HG02642 (cell line): ENCODE measurements at regions not wholly inside any gene's neighbourhood (a gene's known extent, or its start where the extent isn't known, plus 50 kb on each side); places are given as distances from the start of the nearest gene placed in this dataset.

Experiments used
- ATAC-seq: cut with Tn5 transposase; IDR thresholded peaks from one replicate; pipeline ENCODE4 v1.9.1; 2021; ENCODE audit warnings: mild to moderate bottlenecking; ENCODE audit not compliant: unreplicated experiment, poor library complexity

DNA sequence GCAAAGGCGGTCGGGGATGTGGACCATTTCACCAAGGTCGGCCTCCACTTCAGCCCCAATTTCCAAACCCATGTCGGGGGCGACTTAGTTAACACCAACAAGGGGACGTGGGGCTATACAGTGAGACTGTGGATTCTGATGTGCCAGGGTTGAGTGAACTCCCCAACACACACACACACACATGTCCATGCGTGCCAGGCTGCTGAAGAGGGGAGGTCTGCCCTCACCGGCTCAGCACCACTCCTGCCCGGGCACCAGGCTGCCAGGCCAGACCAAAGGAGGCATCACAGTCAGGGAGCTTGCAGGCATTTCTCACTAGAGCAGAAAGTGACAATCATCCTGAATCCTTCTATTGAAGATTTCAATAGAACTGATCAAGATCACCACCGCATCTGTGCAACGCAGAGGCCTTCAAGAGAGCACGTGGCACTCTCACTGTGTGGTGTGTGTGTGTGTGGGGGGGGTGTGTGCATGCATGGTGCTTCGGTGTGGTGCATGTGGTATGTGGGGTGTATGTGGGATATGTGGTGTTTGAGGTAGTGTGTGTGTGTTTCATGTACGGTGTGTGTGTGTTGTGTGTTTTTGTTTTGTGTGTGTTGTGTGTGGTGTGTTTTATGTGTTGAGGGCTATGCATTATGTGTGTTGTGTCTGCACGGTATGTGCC is 403.5 kb upstream of the RNF32 start:
- no peak for ATAC-seq

DNA sequence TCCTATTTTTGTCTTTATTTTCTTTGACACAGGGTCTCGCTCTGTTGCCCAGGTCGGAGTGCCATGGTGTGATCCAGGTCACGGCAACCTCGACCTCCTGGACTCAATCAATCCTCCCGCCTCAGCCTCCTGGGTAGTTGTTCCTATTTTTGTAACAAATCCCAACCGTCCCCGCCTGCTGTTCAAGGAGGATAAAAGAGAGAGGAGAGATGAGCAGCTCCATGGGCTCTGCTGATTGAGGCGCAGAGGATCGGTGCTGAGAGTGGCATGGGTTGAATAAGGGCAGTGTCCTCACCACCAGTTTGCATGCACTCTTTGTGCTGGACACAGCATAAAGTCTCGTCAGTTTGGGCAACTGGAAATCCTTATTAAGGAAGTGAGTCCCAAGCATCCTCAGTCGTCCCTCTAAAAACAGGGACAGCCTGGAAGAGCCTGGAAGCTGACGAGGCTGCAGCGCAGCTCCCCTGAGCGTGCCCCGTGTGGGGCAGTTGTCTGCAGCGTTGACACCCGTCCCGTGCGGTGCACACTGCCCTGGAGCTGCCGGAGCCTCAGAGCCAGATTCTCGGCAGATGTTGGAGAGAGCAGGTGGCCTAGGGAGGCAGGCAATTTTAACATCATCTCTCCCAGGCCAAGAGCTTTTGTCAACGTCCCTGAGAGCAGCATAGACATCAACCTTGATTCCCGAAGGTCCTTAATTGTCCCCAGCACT is 404.2 kb upstream of the RNF32 start:
- no peak for ATAC-seq

DNA sequence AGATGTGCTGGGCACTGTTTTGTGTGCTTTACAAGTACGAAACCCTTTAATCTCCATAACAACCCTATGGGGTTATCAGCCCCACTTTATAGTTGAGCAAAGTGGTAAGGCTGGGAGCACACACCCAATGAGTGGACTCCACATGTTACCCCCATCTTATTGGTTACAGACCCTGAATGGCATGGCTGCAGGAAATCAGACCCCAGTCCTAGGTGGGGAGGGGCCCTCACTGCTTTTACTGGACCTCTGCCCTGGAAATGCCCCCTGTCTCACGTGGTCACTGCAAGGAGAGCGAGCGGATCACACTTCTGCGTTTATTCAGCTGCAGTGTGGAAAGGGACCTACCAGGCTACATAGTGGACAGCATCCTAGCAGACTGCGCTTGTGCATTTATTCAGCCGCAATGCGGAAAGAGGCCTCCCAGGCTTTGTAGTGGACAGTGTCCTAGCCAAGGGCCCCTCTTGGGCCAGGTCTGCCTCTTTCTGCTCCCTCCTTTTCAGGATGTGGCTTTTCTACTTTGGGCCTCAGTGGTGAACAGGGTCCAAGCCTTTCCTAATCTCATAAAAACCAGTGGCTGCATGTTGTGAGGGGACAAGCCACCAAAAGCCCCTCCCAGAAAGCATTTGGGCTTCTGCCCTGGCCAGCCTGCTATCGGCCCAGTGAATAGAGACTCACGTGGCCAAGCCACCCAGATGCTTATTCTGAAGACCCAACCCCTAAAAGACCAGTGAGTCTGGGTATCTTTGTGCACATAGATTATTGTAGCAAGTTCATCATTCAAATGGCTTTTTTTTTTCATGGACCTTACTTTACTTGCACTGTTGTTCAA is 405.7 kb upstream of the RNF32 start:
- ATAC-seq: no peak

DNA sequence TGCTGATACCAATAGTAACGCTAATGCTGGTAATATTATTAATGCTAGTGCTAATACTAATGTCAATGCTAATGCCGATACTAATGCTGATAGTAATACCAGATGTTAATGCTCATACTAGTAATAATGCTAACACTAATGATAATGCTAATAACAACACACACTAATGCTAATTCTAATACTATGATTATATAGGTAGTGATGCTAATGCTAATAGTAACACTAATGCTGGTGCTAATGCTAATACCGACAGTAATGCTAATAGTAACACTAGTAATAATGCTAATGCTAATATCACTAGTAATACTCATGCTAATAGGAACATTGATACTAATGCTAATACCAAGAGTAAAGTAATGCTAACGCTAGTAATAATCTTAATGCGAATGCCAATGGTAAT is 406.4 kb upstream of the RNF32 start:
- no peak for ATAC-seq

DNA sequence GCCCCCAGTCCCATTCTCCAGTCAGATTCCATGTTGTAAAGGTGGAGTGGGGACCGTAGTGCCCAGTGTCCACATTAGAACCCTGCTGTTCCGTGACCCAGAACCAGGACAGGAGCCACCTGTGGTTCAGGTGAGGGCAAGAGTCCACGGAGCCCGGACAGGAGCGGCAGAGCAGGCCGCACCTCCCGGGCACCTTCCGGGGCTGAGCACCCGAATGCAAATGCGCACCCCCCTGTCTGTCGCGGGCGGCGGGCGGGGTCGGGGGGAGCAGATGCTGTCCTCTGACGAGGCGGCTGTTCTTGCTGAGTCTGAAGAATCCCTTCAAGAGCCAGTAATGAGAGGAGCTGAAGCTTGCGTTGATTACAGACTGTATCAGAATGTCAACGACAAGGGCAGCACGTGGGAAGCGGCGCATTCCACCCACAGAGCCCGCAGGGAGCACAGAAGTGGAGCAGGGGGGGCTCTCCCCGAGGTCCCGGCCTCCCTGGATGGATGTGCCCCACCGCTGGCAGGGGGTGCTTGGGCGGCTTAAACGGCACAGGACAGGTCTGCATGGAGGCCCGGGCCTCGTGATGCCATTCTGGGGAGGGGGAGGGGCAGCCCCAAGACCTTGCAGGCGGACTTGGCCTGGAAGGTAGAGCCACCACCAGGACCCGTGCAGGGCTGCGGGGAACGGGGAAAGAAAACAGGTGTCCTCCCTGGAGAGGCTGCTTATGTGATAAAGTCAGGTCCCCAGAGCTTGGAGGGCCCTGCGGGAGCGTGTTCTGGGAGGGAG is 407.5 kb upstream of the RNF32 start:
- no peak for ATAC-seq

DNA sequence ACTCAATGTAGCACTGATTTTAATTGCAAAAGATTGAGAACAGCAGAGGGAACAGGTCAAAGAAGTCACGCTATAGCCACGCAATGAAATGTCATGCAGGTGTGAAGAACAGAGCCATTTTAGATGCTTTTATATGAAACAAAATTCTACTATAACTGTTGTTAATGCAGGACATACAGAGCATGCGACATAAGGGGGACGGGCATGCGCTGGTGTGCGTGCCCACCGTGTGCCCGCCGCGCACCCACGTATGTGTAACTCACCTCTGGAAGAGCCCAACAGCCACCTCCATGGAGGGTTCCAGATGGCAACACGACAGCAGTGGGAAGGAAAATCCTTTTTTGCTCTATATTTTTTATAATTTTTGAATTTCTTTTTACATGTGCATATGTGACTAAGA is 410.0 kb upstream of the RNF32 start:
- no peak for ATAC-seq

DNA sequence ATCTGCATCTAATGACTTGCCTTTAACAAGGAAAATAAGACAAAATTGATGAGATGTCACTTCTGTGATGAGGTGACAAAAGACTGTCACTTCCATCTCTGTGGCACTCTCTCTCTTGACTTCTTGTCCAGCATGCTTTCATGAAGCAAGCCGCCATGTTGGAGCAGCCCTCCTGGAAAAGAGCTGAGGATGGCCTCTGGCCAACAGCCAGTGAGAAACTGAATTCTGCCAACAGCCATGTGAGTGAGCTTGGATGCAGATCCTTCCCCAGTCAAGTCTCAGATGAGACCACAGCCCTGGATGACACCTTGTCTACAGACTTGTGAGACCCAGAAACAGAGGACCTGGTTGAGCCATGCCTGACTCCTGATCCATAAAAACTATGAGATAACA is 412.6 kb upstream of the SHH start:
- ATAC-seq: no peak

DNA sequence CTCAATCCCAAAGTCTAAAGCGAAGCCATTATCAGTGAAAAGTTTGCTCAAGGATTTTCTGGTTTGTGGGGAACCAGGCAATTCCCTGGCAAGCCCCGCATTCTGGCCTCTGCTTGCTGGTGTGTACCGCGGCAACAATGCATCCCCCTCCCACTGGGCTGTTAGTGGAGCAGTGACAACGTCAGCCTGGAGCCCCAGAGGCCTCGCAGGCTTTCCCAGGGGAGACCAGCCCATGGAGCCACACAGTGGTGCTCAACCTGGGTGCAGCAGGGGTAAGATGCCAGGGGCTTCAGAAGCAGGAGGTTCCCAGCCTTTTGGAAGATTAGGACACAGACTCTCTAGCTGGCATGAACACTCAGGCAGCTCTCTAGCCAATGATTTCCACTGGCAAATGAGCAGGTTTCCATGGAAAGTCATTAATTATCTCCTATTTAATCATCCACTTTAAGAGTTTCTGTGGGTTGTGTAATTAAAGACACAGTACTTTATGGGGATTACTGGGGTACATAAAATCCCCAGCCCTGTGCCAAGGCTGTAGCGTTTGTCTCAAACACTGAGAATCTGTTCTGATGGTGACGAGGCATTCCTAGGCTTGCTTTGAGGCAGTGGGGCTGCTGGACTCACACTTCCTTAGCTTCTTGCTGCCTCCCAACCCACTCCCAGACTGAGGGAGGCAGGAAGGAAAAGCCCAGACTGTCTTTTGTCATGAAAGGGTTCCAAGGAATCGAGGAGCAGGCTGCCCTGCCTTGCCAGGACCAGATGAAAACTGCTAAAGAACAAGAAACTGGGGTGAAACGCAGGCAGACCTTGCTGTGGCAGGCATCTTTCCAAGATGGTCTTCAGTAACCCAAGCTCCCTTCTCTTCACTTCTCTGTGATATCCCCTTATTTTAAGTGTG is 411.9 kb upstream of the SHH start:
- ATAC-seq: no peak

DNA sequence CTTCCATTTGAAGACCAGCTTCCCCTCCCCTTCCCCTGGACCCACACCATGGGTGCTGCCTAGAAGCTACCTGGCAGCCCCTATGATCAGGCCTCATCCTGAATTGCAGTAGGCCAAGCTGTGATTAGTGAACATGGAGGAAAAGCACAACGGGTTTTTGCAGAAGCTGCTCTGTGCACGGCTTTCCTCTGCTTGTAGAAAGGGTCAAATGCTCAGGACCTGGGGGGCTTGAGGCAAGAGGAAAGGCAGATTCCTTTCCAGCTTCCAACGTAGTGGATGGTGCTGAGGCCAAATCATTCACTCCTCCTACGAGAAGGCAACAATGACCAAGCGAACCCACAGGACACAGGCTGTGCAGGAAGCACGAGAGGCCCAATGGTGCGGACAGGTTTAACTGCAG is 410.3 kb upstream of the SHH start:
- ATAC-seq: no peak

DNA sequence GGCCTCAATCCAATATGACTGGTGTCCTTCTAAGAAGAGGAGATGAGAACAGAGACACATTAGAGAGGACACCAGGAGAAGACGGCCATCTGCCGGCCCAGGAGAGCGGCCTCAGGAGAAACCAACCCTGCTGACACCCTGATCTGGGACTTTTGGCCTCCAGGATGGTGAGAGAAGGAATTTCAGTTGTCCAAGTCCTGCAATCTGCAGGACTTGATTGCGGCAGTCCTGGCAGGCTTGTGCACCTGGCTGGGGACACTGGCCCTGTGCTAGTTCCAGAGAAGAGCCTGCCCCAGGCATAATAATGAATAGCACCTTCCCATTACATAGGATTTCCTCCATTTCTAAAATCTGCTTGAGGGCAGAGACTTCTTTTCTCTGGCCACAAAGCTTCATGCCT is 409.9 kb upstream of the SHH start:
- ATAC-seq: no peak

DNA sequence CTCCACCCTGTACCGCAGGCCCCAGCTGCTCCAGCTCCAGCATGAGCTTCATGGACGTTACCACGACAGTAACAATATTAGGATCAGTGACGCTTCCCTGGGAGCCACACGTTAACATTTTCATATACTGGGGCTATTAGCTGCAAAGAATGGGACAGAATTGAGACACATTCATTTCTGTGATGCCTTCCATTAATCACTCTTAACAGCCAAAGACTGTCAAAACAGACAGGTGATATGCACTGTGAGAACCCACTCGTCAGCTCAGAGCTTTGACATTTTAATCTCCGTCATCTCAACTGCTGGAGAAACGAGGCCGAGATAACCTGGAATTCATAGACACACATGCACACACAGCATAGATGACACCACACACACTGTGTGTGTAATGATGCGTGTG is 408.4 kb upstream of the SHH start:
- no peak for ATAC-seq

DNA sequence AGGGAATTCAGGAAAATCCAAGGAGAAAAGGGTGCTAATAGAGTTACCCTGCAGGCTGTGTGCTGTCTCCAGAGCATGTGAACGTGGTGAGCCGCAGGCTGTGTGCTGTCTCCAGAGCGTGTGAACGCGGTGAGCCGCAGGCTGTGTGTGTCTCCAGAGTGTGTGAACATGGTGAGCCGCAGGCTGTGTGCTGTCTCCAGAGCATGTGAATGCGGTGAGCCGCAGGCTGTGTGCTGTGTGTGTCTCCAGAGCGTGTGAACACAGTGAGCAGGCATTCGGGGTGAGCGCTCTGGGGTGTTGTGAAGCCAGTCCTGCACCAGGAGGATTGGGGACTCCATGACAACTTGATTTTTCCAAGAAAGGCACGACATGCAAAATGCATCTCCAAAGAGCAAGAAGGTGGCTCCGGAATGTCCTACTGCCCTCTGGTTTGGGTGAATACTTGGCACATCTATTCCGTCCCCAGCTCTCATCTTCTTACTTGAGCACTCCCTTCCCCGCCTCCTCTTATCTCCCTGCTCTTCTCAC is 407.9 kb upstream of the SHH start:
- no peak for ATAC-seq

DNA sequence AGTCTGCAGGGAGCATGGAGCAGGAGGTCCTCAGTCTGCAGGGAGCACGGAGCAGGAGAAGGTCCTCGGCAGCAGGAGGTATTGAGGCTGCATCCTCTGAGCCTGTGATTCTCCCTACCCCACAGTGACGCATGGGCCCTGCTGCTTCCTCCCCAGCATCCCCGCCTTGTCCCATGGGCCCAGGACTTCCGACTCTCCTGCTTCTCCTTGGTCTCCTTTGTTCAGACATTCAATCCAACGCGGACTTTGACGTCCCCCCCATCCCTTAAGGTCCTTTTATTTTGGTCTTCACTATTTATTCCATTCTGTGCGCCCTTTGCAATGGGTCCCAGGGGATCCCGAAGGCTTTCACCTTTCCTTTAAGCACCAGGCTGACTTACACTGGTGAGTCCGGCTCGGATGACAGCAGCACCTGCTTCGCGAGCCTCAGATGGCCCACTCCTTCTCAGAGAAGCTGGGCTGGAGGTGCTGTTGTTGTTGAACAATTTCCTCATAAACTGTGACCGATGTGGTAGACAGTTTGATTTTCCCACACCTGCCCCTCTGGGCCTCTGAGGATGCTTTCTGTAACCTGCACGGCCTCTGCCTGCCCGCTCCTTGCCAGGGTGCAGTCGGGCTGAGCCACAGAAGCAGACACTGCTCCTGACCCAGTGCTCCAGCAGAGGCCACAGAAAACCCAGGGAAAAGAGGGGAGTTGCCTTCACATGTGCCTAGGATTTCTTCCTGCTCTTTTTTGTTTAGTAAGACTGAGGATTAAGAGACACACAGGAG is 407.2 kb upstream of the SHH start:
- no peak for ATAC-seq

DNA sequence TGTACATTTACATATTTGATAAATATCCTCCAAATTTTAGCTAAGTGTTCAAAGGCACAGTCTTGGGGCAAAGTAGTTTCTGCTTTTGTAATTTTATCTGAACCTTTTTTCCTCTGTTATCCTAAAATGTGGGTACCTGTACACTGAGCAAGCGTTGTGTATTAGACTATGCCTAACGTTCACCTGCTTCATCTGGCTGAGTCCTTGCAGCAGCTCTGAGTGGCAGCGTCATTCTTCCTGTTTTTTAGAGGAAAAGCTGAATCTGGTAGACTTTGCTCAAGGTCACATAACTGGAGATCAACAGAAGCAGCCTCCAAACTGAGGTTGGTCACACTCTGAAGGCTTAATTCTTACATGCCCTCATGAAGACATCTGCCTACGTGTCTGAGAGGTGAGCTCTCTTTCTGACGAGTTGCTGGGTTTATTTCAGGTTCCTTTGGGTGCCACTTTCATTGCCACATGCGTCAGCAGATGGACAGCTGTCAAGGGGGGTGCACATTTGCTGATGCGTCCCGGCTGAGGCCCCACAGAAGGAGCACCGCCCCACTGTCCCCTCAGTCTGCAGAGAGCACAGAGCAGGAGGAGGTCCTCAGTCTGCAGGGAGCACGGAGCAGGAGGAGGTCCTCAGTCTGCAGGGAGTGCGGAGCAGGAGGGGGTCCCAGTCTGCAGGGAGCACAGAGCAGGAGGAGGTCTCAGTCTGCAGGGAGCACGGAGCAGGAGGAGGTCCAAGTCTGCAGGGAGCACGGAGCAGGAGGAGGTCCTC is 406.5 kb upstream of the SHH start:
- no peak for ATAC-seq

DNA sequence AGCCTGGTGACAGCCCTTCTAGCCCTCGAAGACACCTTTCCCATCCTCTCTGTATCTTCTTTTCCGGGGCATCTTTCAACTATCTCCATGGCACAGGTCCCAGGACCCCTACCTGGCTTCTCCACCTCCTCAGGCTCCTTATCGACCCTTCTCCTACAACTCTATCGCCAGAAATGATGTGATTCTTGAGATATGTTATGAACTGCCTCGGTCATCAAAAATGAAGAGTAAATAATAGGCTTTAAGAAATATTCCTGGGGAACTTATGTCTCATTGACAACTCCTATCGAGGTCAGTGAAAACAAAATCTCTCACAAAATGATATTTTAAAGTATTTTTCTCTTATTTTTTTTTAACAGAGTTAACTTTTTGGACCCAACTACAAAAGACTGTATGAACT is 405.5 kb upstream of the SHH start:
- no peak for ATAC-seq

DNA sequence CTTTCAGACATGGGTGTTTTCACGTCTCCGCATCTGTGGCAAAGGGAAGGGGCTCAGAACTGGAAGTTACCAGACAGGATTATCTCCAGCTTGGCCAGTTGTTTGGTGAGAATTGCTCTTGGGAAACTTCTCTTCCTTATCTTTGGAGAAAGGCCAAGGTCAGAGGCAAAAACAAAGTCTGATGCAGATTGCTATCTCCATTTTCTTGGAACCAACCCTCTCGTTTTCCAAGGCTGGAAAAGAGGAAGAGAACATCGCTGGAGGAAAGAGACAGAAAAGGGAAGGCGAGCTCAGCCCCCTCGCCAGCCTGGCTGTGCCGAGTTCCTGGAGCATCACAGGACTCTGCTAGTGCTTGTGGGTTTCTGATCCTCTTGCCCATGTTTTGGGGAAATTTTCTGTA is 396.8 kb upstream of the SHH start:
- no peak for ATAC-seq

DNA sequence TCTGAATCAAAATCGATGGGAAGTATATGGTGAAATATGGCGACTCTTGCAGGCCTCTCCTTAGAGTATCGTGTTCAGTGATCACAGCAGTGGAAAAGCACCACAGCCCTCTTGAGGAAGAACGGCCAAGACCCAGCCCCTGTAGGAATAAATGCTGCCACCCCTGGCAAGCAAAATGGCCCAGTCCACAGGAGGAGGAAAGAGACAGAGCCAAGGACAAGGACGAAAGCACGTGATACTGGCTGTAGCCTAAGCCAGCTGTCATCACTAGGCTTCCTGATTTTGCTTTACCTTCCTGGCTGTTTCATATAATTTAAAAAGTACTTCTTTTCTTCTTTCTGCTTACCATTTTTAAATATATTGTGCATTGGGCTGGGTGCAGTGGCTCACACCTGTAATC is 395.0 kb upstream of the SHH start:
- no peak for ATAC-seq

DNA sequence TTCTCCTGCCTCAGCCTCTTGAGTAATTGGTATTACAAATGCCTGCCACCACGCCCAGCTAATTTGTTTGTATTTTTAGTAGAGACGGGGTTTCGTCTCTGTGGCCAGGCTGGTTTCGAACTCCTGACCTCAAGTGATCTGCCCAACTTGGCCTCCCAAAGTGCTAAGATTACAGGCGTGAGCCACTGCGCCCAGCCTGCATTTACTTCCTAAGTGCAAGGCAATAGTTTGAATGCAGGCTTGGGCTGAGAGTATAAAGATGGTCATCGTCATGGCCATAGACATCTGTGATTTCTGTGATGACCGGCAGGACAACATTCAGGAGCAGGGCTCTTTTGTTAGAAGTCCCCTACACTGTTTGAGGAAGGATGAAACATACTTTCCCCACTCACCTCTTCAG is 393.9 kb upstream of the SHH start:
- no peak for ATAC-seq
